RWPE1 (cell line): ENCODE measurements at regions not wholly inside any gene's neighbourhood (a gene's known extent, or its start where the extent isn't known, plus 50 kb on each side); places are given as distances from the start of the nearest gene placed in this dataset.

ENCODE experiments used
- CTCF ChIA-PET: fragments of 350-600 bp; sonication (Branson Sonifier 250); formaldehyde crosslinking; extraction: SDS; loops from one replicate; lab custom pipeline; 2021; lab: Yijun Ruan, JAX
- POLR2A ChIA-PET: fragments of 400-600 bp; formaldehyde crosslinking; extraction: SDS; loops from one replicate; lab custom pipeline; 2020; ENCODE audit warnings: antibody characterized with exemption; ENCODE audit not compliant: low non-redundant PET; lab: Yijun Ruan, JAX
- DNase-seq: peaks from one replicate; pipeline ENCODE4 v3.0.0; 2012; ENCODE audit warnings: low spot score
- H3K27ac ChIP-seq: fragments of 450-650 bp; 2 replicates; pipeline ENCODE4 v1.5.1; 2017
- TF ChIP-seq, protein P1 (sequence below): fragments of 450-650 bp; conservative IDR thresholded peaks from 2 replicates; pipeline ENCODE4 v1.5.1; 2017; ENCODE audit warnings: low read depth, mild to moderate bottlenecking

DNA sequence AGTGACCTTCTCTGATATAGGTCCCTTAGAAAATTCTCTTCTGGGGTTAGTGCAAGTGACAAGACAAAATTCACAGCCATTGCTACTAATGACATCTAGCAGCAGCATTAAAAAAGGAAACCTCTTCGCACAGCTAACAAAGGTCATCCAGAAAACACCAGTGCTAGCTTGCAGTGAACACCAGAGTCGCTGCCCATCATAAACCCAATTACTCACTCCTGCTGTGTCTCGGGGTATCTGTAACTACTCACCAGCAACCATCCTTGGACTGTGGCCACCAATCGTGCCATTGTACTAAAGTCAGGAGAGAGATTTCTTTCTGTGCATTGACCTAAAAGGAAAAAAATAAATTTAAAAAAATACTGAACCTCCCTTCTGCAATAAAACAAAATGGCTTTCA is 1494.7 kb upstream of the CDH8 start:
- DNase-seq = no peak
- POLR2A ChIA-PET = no interaction called here
- H3K27ac ChIP-seq = no peak overlapping the region
- TF ChIP-seq, protein P1, sequence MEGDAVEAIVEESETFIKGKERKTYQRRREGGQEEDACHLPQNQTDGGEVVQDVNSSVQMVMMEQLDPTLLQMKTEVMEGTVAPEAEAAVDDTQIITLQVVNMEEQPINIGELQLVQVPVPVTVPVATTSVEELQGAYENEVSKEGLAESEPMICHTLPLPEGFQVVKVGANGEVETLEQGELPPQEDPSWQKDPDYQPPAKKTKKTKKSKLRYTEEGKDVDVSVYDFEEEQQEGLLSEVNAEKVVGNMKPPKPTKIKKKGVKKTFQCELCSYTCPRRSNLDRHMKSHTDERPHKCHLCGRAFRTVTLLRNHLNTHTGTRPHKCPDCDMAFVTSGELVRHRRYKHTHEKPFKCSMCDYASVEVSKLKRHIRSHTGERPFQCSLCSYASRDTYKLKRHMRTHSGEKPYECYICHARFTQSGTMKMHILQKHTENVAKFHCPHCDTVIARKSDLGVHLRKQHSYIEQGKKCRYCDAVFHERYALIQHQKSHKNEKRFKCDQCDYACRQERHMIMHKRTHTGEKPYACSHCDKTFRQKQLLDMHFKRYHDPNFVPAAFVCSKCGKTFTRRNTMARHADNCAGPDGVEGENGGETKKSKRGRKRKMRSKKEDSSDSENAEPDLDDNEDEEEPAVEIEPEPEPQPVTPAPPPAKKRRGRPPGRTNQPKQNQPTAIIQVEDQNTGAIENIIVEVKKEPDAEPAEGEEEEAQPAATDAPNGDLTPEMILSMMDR = no peak
- CTCF ChIA-PET = no interaction called here

DNA sequence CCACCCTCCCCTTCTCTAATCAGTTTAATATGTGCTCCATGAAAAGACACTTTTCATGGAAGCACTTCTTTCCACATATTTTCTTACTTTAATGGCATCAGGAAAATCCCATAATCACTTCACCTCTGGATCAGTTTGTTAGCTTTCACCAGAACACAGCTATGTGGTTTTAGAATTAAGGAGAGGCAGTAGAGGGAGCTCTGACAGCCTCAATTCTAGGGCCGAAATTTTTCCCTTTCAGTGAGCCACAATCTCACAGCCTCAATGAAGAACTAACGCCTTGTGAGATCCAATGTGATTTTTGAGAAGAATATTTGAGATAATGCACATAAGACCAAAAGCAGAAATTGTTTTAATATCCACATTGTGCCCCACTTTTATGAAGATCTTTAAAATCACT is 1494.0 kb upstream of the CDH8 start:
- TF ChIP-seq, protein P1 = no peak
- H3K27ac ChIP-seq = no peak overlapping the region
- ChIA-PET CTCF (no interaction called here), POLR2A (no interaction called here)
- DNase-seq = no peak

DNA sequence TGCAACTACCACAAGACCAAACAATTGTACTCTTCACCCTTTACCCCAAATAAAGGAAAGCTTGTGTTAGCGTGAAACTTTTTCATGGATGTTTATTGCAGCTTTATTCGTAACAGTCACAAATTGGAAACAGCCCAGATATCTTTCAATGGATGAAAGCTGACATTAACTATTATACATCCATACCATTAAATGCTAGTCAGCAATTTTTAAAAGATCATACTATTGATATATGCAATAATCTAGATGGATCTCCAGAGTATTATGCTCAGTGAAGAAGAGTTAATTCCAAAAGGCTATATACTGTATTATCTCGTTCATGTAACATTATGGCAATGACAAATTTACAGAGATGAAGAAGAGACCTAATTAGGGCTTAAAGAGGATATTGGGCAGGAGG is 1491.2 kb upstream of the CDH8 start:
- DNase-seq = no peak
- H3K27ac ChIP-seq = no peak overlapping the region
- TF ChIP-seq, protein P1 = no peak
- CTCF ChIA-PET = no interaction called here
- POLR2A ChIA-PET = no interaction called here

DNA sequence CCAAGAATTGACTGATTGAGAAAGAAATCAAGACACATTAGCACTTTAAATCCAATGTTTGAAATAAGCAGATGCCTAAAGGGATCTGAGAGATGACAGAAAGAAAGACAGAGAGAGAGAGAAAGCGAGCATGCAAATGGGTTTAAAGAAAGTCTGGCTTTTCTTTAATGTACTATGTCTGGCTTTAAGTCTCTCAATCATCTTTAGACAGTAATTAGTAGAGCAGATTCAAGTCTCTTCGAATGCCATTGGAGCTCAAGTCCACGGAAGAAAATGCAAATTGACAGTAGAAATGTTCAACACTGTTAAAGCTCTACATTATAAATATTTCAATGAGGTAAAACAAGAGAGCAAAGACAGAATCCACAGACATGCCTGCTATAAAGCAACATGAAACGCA is 1480.2 kb upstream of the CDH8 start:
- DNase-seq = no peak
- POLR2A ChIA-PET = no interaction called here
- H3K27ac ChIP-seq = no peak overlapping the region
- CTCF ChIA-PET = no interaction called here
- TF ChIP-seq, protein P1 = no peak

DNA sequence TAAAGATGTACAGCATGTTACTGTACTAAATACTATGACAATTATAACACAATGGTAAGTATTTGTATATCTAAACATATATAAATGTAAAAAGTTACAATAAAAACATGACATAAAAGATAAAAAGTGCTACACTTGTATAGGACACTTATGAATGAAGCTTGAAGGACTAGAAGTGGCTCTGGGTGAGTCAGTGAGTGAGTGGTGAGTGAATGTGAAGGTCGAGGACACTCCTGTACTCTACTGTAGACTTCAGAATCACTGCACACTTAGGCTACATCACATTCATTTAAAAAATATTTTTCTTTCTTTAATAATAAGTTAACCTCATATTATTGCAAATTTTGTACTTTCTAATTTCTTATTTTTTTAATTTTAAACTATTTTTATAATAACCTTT is 1476.7 kb upstream of the CDH8 start:
- DNase-seq = no peak
- ChIA-PET POLR2A (no interaction called here), CTCF (no interaction called here)
- TF ChIP-seq, protein P1 = no peak
- no peak overlapping the region for H3K27ac ChIP-seq

DNA sequence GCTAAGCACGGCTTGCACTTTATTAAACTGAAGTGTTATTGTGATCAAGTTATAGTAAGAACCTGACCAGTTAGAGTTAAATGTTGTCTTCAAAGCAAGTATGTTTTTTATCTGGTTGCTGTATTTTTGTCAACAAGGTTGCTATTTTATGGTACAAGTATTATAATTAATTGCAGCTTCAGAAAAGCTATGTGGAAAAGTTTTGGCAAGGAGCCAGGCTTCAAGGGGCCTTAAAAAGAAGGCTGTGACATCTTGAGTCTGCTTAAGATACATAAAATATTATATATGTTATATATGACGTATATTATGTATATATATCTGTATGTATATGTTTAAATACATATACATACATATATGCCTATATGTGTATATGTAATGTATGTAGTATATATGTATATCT is 1461.2 kb upstream of the CDH8 start:
- H3K27ac ChIP-seq = no peak overlapping the region
- TF ChIP-seq, protein P1 = no peak
- ChIA-PET CTCF (no interaction called here), POLR2A (no interaction called here)
- DNase-seq = no peak

DNA sequence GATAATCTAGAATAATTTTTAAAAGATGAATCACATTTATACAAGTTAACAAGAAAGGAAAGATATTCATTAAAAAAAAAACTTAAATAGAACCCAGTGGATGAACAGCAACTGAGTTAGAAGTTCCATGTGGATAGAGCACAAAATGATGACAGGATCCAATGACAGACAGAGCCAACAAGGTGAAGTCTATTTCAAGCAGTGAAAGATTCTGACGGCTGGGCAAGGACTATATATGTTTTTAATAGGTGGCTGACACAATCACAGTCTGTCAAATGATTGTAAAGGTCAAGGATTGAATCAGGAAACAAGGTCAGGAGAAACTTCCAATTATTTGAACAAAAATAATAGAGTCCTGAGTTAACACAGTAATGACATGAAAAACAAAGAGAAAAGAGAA is 1460.0 kb upstream of the CDH8 start:
- DNase-seq = no peak
- TF ChIP-seq, protein P1 = no peak
- POLR2A ChIA-PET = no interaction called here
- CTCF ChIA-PET = no interaction called here
- H3K27ac ChIP-seq = no peak overlapping the region
